GM12865 (cell line): ENCODE measurements at regions not wholly inside any gene's neighbourhood (a gene's known extent, or its start where the extent isn't known, plus 50 kb on each side); places are given as distances from the start of the nearest gene placed in this dataset.

Experiments
- DNase-seq: peaks from one replicate; pipeline ENCODE4 v3.0.0; 2010; ENCODE audit warnings: low read depth
- H3K4me3 ChIP-seq: 2 replicates; pipeline ENCODE4 v1.5.1; 2011; ENCODE audit warnings: mild to moderate bottlenecking, low read depth, low read length, control low read depth
- TF ChIP-seq, protein P1 (sequence below): IDR thresholded peaks from 2 replicates; pipeline ENCODE4 v1.5.1; 2011; ENCODE audit warnings: low read length, control low read depth, low read depth, inconsistent platforms; ENCODE audit not compliant: insufficient read depth; ENCODE audit errors: missing control alignments

DNA sequence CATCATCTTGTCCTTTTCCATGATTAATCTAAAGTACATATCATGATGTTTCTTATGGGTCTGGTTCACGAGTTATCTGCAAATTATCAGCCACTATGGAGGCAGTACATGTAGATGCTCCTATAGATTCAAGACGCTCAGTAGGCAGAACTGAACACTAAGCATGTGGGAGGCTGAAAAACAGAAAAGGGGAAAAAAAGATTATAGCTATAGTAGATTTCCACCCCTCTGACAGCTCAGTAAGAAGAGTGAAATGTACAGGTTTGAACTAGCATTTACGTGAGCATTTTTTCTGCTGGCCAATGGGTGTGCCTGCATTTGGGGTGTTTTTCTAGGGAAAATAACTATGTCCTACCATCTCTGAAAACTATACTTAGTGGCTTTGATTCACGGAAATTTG is 308.9 kb downstream of the ZEB2 start:
- DNase-seq = no peak
- no peak overlapping the region for H3K4me3 ChIP-seq
- TF ChIP-seq, protein P1, sequence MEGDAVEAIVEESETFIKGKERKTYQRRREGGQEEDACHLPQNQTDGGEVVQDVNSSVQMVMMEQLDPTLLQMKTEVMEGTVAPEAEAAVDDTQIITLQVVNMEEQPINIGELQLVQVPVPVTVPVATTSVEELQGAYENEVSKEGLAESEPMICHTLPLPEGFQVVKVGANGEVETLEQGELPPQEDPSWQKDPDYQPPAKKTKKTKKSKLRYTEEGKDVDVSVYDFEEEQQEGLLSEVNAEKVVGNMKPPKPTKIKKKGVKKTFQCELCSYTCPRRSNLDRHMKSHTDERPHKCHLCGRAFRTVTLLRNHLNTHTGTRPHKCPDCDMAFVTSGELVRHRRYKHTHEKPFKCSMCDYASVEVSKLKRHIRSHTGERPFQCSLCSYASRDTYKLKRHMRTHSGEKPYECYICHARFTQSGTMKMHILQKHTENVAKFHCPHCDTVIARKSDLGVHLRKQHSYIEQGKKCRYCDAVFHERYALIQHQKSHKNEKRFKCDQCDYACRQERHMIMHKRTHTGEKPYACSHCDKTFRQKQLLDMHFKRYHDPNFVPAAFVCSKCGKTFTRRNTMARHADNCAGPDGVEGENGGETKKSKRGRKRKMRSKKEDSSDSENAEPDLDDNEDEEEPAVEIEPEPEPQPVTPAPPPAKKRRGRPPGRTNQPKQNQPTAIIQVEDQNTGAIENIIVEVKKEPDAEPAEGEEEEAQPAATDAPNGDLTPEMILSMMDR = no peak

DNA sequence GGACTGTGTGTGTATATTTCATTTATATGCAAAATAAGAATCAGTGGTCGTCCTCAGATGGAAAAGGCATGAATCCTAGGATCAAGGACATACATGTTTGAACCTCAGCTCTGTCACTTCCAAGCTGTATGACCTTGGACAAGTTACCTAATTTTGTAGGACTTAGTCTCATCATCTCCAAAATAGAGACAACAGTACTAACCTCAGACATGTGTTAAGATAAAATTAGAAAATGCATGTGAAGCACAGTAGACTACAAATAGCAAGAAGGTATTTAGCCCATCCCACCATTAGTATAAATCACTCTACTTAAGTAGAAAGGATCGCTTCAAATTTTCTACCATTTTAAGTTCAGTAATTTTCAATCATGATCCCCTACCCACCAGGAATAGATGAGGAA is 309.8 kb downstream of the ZEB2 start:
- TF ChIP-seq, protein P1 = no peak
- no peak for DNase-seq
- H3K4me3 ChIP-seq = no peak overlapping the region

DNA sequence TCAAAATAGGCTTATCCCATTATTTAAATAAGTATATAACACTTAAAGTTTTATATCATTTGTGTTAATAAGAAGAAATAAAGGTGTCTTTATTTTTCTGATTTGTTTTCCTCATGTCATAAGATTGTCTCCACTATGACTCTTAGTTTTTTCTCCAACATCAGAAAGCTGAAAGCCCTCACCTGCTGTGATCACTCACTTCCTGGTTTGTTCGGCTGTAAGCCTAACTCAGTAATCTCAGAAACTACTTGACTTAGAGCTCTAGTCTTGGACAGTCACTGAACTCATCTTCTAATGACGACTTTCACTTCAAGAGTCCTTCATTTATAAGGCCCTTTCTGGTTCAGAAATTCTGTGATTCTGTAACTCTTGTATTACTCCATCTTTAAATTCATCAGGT is 311.0 kb downstream of the ZEB2 start:
- DNase-seq = no peak
- H3K4me3 ChIP-seq = no peak overlapping the region
- TF ChIP-seq, protein P1 = no peak

DNA sequence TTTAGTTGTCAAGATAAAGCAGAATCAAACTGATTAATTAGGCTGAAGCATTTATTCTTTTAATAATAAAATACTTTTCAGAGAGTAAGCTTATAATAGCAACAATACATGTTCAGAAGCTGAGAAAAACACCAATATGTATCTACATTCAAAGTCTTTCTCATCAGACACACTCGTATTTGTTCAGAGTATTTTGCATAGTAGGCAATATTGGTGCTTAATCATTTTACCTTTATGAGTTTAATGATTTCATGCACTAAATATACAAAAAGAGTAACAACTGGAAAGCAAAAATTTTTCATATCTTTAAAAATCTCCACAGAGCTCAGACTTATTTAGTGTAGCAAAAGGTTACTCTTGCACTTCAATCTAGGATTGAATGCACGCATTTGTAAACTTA is 313.9 kb downstream of the ZEB2 start:
- TF ChIP-seq, protein P1 = no peak
- no peak for DNase-seq

DNA sequence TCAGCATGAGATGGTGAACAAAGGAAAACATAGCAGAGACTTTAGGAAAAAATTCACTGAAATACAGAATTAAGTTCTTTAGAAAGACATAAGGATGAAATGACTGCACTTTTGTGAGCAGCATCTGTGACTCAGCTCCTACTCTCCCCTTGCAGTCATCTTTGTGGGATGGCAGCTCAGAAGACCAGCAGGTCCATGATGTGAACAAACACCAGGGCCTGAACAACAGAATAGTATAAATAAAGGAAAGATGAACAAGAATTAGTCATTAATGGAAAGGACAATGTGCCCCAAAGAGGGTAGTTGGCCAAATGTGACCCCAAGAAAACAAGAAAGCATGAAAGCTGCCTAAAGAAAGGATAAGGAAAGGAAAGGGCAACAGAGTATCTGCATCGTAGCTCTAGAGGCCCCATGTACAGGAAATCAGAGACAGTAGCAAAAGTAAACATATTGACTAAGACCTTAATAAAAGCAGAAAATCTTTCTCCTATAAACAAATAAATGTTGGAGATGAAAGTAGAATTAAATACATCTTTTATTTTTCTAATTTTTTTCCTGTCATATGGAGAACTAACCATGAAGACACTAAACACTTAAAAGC is 318.0 kb downstream of the ZEB2 start:
- no peak overlapping the region for H3K4me3 ChIP-seq
- no peak for DNase-seq
- TF ChIP-seq, protein P1 = no peak

More for the DNA sequence above, 313.9 kb downstream of the ZEB2 start:
- no peak overlapping the region for H3K4me3 ChIP-seq

DNA sequence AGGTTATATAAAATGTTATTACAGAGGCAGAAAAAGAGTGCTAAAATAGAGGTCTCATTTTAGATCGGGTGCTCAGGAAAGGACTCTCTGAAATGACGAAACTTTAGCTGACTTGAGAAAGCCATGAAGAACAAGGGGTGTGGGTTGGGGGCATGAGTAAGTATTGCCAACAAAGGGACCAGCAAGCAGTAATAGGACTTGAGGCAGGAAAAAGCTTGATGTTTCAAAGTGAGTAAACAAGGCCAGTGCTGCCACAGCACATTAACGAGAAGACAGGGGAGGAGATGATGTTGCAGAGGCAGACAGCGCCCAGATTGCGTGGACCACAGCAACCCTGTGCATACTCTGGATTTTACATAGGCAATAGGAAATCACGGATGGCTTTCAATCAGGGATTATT is 318.8 kb downstream of the ZEB2 start:
- TF ChIP-seq, protein P1 = no peak
- DNase-seq = no peak
- no peak overlapping the region for H3K4me3 ChIP-seq

DNA sequence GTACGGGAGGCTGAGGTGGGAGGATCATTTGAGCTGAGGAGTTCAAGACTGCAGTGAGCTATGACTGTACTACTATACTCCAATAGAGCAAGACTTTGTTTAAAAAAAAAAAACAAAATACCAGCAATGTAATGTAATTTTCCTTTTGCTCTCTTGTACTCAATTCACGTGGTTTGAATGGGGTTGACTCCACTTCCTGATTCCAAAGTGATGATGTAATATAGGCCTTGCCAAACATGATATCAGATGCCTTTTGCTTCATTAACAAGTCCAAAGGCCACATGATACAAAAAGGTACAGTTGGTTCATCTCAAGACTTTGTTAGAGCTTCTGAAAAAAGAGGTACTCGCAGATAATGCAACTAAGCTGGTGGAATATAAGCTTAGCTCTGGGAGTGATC is 321.8 kb downstream of the ZEB2 start:
- H3K4me3 ChIP-seq = no peak overlapping the region
- DNase-seq = no peak
- TF ChIP-seq, protein P1 = no peak
